ENCODE measurements at regions not wholly inside any gene's neighbourhood (a gene's known extent, or its start where the extent isn't known, plus 50 kb on each side); places are given as distances from the start of the nearest gene placed in this dataset.

DNA sequence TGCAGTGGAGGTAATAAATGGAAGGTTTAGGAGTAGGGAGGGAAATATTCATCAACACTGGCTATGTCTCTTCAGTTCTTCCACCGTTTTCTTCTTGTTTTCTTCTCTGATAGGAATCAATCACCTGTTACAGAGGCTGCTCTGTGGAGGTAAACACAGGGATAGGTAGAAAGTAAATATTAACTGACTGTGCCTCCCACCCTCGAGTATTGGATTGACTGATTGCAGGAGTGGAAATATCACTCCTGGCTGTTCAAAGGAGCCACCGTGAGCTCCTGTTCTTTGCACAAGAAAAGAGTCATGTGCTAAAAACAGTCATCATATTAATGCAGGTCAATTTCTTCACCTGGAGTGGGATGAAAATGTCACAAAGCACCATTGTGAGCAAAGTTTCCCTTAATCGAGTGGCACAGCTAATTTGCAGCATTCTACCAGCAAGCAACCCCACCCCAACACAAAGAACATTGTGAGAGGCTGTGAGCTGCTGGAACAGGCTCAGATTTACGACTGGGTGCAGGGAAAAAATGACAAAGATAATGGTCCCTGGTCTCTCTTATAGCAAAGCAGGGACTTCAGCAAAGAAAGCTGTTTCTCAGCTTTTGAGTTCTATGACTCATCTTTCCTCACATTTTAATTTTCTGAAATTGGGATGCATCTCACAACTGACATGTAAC lies 113.7 kb upstream of the TSPAN5 start:
- Histone ChIP-seq H3K4me2 (peak overlapping the region; percentile 41), H3K27ac (peak overlapping the region; percentile 24), H3K79me2 (no peaks in the 10 kb centered on the region), H3K4me3 (no peak overlapping the region), H3K4me1 (ENCODE audit: insufficient read depth) (peaks cover 7% of the 10 kb centered on the region), H2AFZ (no peak overlapping the region), H3K27me3 (no peaks in the 10 kb centered on the region), H3K36me3 (replicated peaks; ENCODE audit: insufficient read depth, low read depth) (no peaks in the 10 kb centered on the region), H3K9me2 (replicated peaks; ENCODE audit: insufficient read depth) (no peaks in the 10 kb centered on the region), H3K9me3 (ENCODE audit: low read depth) (no peaks in the 10 kb centered on the region), H4K20me1 (ENCODE audit: insufficient read depth, poor library complexity, severe bottlenecking) (no peaks in the 10 kb centered on the region)
- 29% methylated on average over 5 of the region's 5 CpGs for WGBS (ENCODE audit: low lambda C conversion rate, missing lambda C conversion rate)
- DNase-seq (ENCODE audit: low spot score): peak; percentile 24
- TF ChIP-seq EZH2phosphoT487 (IDR thresholded peaks at IDR 0.05; ENCODE audit: low read depth, severe bottlenecking, unreplicated experiment) (no peak), EZH2 (IDR thresholded peaks at IDR 0.05; ENCODE audit: borderline replicate concordance) (no peak)
- TF ChIP-seq, protein P1, sequence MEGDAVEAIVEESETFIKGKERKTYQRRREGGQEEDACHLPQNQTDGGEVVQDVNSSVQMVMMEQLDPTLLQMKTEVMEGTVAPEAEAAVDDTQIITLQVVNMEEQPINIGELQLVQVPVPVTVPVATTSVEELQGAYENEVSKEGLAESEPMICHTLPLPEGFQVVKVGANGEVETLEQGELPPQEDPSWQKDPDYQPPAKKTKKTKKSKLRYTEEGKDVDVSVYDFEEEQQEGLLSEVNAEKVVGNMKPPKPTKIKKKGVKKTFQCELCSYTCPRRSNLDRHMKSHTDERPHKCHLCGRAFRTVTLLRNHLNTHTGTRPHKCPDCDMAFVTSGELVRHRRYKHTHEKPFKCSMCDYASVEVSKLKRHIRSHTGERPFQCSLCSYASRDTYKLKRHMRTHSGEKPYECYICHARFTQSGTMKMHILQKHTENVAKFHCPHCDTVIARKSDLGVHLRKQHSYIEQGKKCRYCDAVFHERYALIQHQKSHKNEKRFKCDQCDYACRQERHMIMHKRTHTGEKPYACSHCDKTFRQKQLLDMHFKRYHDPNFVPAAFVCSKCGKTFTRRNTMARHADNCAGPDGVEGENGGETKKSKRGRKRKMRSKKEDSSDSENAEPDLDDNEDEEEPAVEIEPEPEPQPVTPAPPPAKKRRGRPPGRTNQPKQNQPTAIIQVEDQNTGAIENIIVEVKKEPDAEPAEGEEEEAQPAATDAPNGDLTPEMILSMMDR (IDR thresholded peaks at IDR 0.05; ENCODE audit: poor library complexity): no peak

- WGBS (ENCODE audit: low lambda C conversion rate, missing lambda C conversion rate): 97% methylated on average over 1 of the region's 1 CpG
Observed at GRCh38 chr4:98765771-98766170, 107.4 kb upstream of the TSPAN5 start.

GRCh38 chr4:98758182-98758581 lies 99.8 kb upstream of the TSPAN5 start:
- no peak overlapping the region for H3K4me3 ChIP-seq
- no peak for TF ChIP-seq EZH2phosphoT487 (IDR thresholded peaks at IDR 0.05; ENCODE audit: low read depth, severe bottlenecking, unreplicated experiment)
- TF ChIP-seq, protein P1 (IDR thresholded peaks at IDR 0.05; ENCODE audit: poor library complexity): no peak
- TF ChIP-seq EZH2 (IDR thresholded peaks at IDR 0.05; ENCODE audit: borderline replicate concordance): no peak
- no peaks in the 10 kb centered on the region for H3K4me1 ChIP-seq (ENCODE audit: insufficient read depth)
- H3K9me2 ChIP-seq (replicated peaks; ENCODE audit: insufficient read depth): no peaks in the 10 kb centered on the region
- H3K79me2 ChIP-seq: no peaks in the 10 kb centered on the region
- H2AFZ ChIP-seq: no peak overlapping the region
- no peaks in the 10 kb centered on the region for H3K27me3 ChIP-seq
- H3K36me3 ChIP-seq (replicated peaks; ENCODE audit: insufficient read depth, low read depth): no peaks in the 10 kb centered on the region
- H3K9me3 ChIP-seq (ENCODE audit: low read depth): no peaks in the 10 kb centered on the region
- DNase-seq (ENCODE audit: low spot score): no peak
- no peak overlapping the region for H3K27ac ChIP-seq
- no peaks in the 10 kb centered on the region for H4K20me1 ChIP-seq (ENCODE audit: insufficient read depth, poor library complexity, severe bottlenecking)
- 92% methylated on average over 1 of the region's 1 CpG for WGBS (ENCODE audit: low lambda C conversion rate, missing lambda C conversion rate)
- no peak overlapping the region for H3K4me2 ChIP-seq

More at GRCh38 chr4:98765771-98766170, 107.4 kb upstream of the TSPAN5 start:
- H3K4me2 ChIP-seq: no peak overlapping the region
- no peak overlapping the region for H3K4me3 ChIP-seq
- TF ChIP-seq, protein P1 (IDR thresholded peaks at IDR 0.05; ENCODE audit: poor library complexity): no peak
- TF ChIP-seq EZH2 (IDR thresholded peaks at IDR 0.05; ENCODE audit: borderline replicate concordance) (no peak), EZH2phosphoT487 (IDR thresholded peaks at IDR 0.05; ENCODE audit: low read depth, severe bottlenecking, unreplicated experiment) (no peak)
- no peaks in the 10 kb centered on the region for H3K79me2 ChIP-seq
- no peak overlapping the region for H2AFZ ChIP-seq
- H3K4me1 ChIP-seq (ENCODE audit: insufficient read depth): no peaks in the 10 kb centered on the region
- H3K27me3 ChIP-seq: no peaks in the 10 kb centered on the region
- no peak for DNase-seq (ENCODE audit: low spot score)
- no peaks in the 10 kb centered on the region for H3K9me2 ChIP-seq (replicated peaks; ENCODE audit: insufficient read depth)
- H3K9me3 ChIP-seq (ENCODE audit: low read depth): no peaks in the 10 kb centered on the region
- H3K27ac ChIP-seq: no peak overlapping the region
- no peaks in the 10 kb centered on the region for H4K20me1 ChIP-seq (ENCODE audit: insufficient read depth, poor library complexity, severe bottlenecking)
- no peaks in the 10 kb centered on the region for H3K36me3 ChIP-seq (replicated peaks; ENCODE audit: insufficient read depth, low read depth)

Data from hepatocyte (in vitro differentiated cells).